ENCODE measurements at regions not wholly inside any gene's neighbourhood (a gene's known extent, or its start where the extent isn't known, plus 50 kb on each side); places are given as distances from the start of the nearest gene placed in this dataset.

GRCh38 chr10:106025208-106025811, 1139.2 kb downstream of the SORCS1 start:
- TF ChIP-seq, protein P1, sequence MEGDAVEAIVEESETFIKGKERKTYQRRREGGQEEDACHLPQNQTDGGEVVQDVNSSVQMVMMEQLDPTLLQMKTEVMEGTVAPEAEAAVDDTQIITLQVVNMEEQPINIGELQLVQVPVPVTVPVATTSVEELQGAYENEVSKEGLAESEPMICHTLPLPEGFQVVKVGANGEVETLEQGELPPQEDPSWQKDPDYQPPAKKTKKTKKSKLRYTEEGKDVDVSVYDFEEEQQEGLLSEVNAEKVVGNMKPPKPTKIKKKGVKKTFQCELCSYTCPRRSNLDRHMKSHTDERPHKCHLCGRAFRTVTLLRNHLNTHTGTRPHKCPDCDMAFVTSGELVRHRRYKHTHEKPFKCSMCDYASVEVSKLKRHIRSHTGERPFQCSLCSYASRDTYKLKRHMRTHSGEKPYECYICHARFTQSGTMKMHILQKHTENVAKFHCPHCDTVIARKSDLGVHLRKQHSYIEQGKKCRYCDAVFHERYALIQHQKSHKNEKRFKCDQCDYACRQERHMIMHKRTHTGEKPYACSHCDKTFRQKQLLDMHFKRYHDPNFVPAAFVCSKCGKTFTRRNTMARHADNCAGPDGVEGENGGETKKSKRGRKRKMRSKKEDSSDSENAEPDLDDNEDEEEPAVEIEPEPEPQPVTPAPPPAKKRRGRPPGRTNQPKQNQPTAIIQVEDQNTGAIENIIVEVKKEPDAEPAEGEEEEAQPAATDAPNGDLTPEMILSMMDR (conservative IDR thresholded peaks at IDR 0.05; ENCODE audit: low read depth in 2 of 2), result no peak
- TF ChIP-seq POLR2AphosphoS5 (IDR thresholded peaks at IDR 0.05; ENCODE audit: low read depth) (no peak), JUNB (IDR thresholded peaks at IDR 0.05; ENCODE audit: unreplicated experiment) (no peak), ZNF114 (CRISPR knock-in tag; IDR thresholded peaks at IDR 0.05) (no peak), NANOG (IDR thresholded peaks at IDR 0.05; ENCODE audit: borderline replicate concordance) (no peak), EZH2 (IDR thresholded peaks at IDR 0.05; ENCODE audit: low read depth, unreplicated experiment) (no peak), CREB1 (CRISPR knock-in tag; IDR thresholded peaks at IDR 0.05; ENCODE audit: low read depth) (no peak), EZH2phosphoT487 (IDR thresholded peaks at IDR 0.05; ENCODE audit: unreplicated experiment) (no peak)
- TF ChIP-seq, protein P2, sequence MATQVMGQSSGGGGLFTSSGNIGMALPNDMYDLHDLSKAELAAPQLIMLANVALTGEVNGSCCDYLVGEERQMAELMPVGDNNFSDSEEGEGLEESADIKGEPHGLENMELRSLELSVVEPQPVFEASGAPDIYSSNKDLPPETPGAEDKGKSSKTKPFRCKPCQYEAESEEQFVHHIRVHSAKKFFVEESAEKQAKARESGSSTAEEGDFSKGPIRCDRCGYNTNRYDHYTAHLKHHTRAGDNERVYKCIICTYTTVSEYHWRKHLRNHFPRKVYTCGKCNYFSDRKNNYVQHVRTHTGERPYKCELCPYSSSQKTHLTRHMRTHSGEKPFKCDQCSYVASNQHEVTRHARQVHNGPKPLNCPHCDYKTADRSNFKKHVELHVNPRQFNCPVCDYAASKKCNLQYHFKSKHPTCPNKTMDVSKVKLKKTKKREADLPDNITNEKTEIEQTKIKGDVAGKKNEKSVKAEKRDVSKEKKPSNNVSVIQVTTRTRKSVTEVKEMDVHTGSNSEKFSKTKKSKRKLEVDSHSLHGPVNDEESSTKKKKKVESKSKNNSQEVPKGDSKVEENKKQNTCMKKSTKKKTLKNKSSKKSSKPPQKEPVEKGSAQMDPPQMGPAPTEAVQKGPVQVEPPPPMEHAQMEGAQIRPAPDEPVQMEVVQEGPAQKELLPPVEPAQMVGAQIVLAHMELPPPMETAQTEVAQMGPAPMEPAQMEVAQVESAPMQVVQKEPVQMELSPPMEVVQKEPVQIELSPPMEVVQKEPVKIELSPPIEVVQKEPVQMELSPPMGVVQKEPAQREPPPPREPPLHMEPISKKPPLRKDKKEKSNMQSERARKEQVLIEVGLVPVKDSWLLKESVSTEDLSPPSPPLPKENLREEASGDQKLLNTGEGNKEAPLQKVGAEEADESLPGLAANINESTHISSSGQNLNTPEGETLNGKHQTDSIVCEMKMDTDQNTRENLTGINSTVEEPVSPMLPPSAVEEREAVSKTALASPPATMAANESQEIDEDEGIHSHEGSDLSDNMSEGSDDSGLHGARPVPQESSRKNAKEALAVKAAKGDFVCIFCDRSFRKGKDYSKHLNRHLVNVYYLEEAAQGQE (IDR thresholded peaks at IDR 0.05; ENCODE audit: unreplicated experiment), result no peak

All from GM23338 (cell line).